Psoas muscle (tissue), 7 donors: ENCODE measurements at regions not wholly inside any gene's neighbourhood (a gene's known extent, or its start where the extent isn't known, plus 50 kb on each side); places are given as distances from the start of the nearest gene placed in this dataset.

ENCODE experiments used
- ATAC-seq, 4 donors: fragments of 200-7000 bp; cut with Tn5 transposase; one replicate each; pipeline ENCODE4 v1.9.1; 2020; ENCODE audit warnings: moderate library complexity in 3 of 4, mild to moderate bottlenecking in 2 of 4
- DNase-seq, 2 donors: peaks; one replicate each; pipeline ENCODE4 v3.0.0-alpha.2; 2020
- H3K27ac ChIP-seq: fragments of 200-600 bp; one replicate; pipeline ENCODE4 v1.8.0; 2022
- H3K27me3 ChIP-seq, 3 donors: fragments of 200-600 bp in 1 of 3; one replicate each; pipeline versions ENCODE4 v1.6.1 to v1.8.0; 2013 to 2022; ENCODE audit warnings: low read length in 2 of 3, mild to moderate bottlenecking in 2 of 3, moderate library complexity in 1 of 3; ENCODE audit not compliant: insufficient read depth in 3 of 3
- H3K36me3 ChIP-seq, 2 donors: fragments of 200-600 bp in 1 of 2; one replicate each; pipeline versions ENCODE4 v1.6.1 to v1.8.0; 2013 to 2022; ENCODE audit warnings: low read depth in 1 of 2, mild to moderate bottlenecking in 1 of 2, moderate library complexity in 1 of 2; ENCODE audit not compliant: insufficient read depth in 1 of 2
- H3K4me1 ChIP-seq: fragments of 200-600 bp; one replicate; pipeline ENCODE4 v1.8.0; 2022
- H3K4me3 ChIP-seq: fragments of 200-600 bp; one replicate; pipeline ENCODE4 v1.8.0; 2022; ENCODE audit warnings: mild to moderate bottlenecking
- H3K9me3 ChIP-seq: fragments of 200-600 bp; one replicate; pipeline ENCODE4 v1.8.0; 2022
- CTCF ChIP-seq: fragments of 200-600 bp; IDR thresholded peaks from one replicate; pipeline ENCODE4 v1.8.0; 2022; ENCODE audit warnings: antibody characterized with exemption
- WGBS, 3 donors: extraction: QIAGEN DNeasy Blood & Tissue Kit; methylation state at CpG; one replicate each; pipeline versions ENCODE4 v1.1.6 to v1.1.7; 2013; 5-methylcytosine and 5-hydroxymethylcytosine counted together
- intact Hi-C, 2 donors: fragments of 100-400 bp; cut with DNase I; formaldehyde crosslinking; loops; one replicate each; pipeline versions ENCODE4 v1.11.0 to v1.14.2; 2022
- donor health status: healthy with polysubstance abuse.
- donor health status: DM: no; HTN: no; CAD: no; lungs with moderate emphysema.
- donor health status: Bipolar disorder and iron deficiency.
- donor health status: healthy.
- donor health status: DM: yes; HTN: yes; CAD: no.
- donor health status: DM: no; HTN: no; CAD: no.
- donor health status: DM: yes; HTN: yes; CAD: no.

GRCh38 chr17:62906881-62907280, 59.2 kb upstream of the TANC2 start:
- Histone ChIP-seq H3K4me1 (no peaks in the 10 kb centered on the region), H3K9me3 (no peaks in the 10 kb centered on the region), H3K4me3 (no peak overlapping the region), H3K36me3 (no peaks in the 10 kb centered on the region), H3K27me3 (no peaks in the 10 kb centered on the region), H3K27ac (no peak overlapping the region)
- DNase-seq (no peak), ATAC-seq (no peak)
- intact Hi-C loops: no loop called here
- TF ChIP-seq CTCF: no peak

- WGBS, 3 donors: 65 to 83% (median 79%) methylated on average over 4 of the region's 4 CpGs
- no peaks in the 10 kb centered on the region for H3K36me3 ChIP-seq
- intact Hi-C loops: no loop called here
Observed at GRCh38 chr17:62905233-62905632, 60.8 kb upstream of the TANC2 start.

GRCh38 chr17:62902531-62903220, 63.4 kb upstream of the TANC2 start:
- TF ChIP-seq CTCF: no peak
- Histone ChIP-seq H3K27me3 (no peaks in the 10 kb centered on the region), H3K27ac (no peak overlapping the region), H3K9me3 (no peaks in the 10 kb centered on the region), H3K4me1 (peaks cover 2% of the 10 kb centered on the region), H3K4me3 (no peak overlapping the region), H3K36me3 (no peaks in the 10 kb centered on the region)
- ATAC-seq (no peak), DNase-seq (no peak)
- intact Hi-C loops: no loop called here
- 61 to 75% (median 72%) methylated on average over 5 of the region's 5 CpGs for WGBS, 3 donors

More at GRCh38 chr17:62905233-62905632, 60.8 kb upstream of the TANC2 start:
- no peaks in the 10 kb centered on the region for H3K27me3 ChIP-seq
- H3K27ac ChIP-seq: no peak overlapping the region
- H3K4me1 ChIP-seq: no peaks in the 10 kb centered on the region
- no peak overlapping the region for H3K4me3 ChIP-seq
- ATAC-seq (no peak), DNase-seq (no peak)
- no peak for TF ChIP-seq CTCF
- no peaks in the 10 kb centered on the region for H3K9me3 ChIP-seq

DNA sequence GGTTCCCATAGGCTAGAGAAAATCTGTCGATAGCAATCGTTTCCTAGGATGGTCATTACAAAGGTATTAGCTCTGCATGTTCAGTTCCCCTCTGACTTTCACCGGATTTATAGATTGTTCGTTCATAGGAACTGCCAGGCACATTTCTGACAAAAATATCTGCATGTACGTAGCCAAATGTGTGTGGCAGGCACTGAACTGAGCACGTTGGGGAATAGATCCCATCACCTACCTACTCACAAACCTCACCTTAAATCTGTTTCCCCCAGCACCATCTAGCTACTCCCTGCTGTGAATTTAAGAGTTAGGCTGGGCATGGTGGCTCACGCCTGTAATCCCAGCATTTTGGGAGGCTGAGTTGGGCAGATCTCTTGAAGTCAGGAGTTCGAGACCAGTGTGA, 64.5 kb upstream of the TANC2 start:
- WGBS, 3 donors: 93 to 94% (median 94%) methylated on average over 8 of the region's 8 CpGs
- DNase-seq (no peak), ATAC-seq (no peak)
- Histone ChIP-seq H3K27ac (no peak overlapping the region), H3K36me3 (no peaks in the 10 kb centered on the region), H3K4me1 (peaks cover 4% of the 10 kb centered on the region), H3K4me3 (no peak overlapping the region), H3K27me3 (peaks cover 0 to 3% (median 0%) of the 10 kb centered on the region in 3 donors), H3K9me3 (no peaks in the 10 kb centered on the region)
- intact Hi-C loops: no loop called here
- no peak for TF ChIP-seq CTCF

GRCh38 chr17:62900096-62900495, 65.9 kb upstream of the TANC2 start:
- no peak for TF ChIP-seq CTCF
- no peak for DNase-seq
- no peak overlapping the region for H3K27ac ChIP-seq
- H3K36me3 ChIP-seq: no peaks in the 10 kb centered on the region
- H3K4me3 ChIP-seq: no peak overlapping the region
- peaks cover 0 to 3% (median 0%) of the 10 kb centered on the region in 3 donors for H3K27me3 ChIP-seq
- H3K9me3 ChIP-seq: no peaks in the 10 kb centered on the region
- no peak for ATAC-seq
- 96 to 97% (median 97%) methylated on average over 5 of the region's 5 CpGs for WGBS, 3 donors
- intact Hi-C loops: no loop called here
- H3K4me1 ChIP-seq: peaks cover 4% of the 10 kb centered on the region
